ENCODE measurements at regions not wholly inside any gene's neighbourhood (a gene's known extent, or its start where the extent isn't known, plus 50 kb on each side); places are given as distances from the start of the nearest gene placed in this dataset.

DNA sequence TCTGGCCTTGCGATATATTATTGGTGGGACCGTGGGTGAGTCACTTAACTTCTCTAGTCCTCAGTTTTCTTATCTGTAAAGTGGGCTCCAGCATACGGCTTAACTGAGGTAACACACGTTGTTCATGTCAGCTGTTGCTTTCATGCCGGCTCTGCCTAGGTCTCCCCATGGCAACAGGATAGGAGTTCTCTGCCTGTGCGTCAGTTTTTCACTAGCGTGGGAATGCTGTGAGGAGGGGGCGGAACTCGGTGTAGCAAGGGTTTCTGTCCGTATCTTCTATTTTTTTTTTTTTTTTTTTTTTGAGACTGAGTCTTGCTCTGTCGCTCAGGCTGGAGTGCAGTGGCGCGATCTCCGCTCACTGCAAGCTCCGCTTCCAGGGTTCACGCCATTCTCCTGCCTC is 758.5 kb upstream of the RBFOX1 start:
- H3K9me3 ChIP-seq (ENCODE audit: control insufficient read depth, insufficient read depth, low read length) = peaks cover 26% of the 10 kb centered on the region
- no peaks in the 10 kb centered on the region for H3K27me3 ChIP-seq (ENCODE audit: control insufficient read depth, insufficient read depth, low read length)
- no peak overlapping the region for H3K27ac ChIP-seq (ENCODE audit: low read depth, low read length)
- ChIA-PET POLR2A (no interaction called here), CTCF (no interaction called here)
- TF ChIP-seq, protein P1, sequence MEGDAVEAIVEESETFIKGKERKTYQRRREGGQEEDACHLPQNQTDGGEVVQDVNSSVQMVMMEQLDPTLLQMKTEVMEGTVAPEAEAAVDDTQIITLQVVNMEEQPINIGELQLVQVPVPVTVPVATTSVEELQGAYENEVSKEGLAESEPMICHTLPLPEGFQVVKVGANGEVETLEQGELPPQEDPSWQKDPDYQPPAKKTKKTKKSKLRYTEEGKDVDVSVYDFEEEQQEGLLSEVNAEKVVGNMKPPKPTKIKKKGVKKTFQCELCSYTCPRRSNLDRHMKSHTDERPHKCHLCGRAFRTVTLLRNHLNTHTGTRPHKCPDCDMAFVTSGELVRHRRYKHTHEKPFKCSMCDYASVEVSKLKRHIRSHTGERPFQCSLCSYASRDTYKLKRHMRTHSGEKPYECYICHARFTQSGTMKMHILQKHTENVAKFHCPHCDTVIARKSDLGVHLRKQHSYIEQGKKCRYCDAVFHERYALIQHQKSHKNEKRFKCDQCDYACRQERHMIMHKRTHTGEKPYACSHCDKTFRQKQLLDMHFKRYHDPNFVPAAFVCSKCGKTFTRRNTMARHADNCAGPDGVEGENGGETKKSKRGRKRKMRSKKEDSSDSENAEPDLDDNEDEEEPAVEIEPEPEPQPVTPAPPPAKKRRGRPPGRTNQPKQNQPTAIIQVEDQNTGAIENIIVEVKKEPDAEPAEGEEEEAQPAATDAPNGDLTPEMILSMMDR (IDR thresholded peaks at IDR 0.05; ENCODE audit: low read depth, low read length) = no peak
- no peak overlapping the region for H3K4me3 ChIP-seq (ENCODE audit: low read depth, low read length)
- DNase-seq (ENCODE audit: low read depth, low spot score) = no peak

DNA sequence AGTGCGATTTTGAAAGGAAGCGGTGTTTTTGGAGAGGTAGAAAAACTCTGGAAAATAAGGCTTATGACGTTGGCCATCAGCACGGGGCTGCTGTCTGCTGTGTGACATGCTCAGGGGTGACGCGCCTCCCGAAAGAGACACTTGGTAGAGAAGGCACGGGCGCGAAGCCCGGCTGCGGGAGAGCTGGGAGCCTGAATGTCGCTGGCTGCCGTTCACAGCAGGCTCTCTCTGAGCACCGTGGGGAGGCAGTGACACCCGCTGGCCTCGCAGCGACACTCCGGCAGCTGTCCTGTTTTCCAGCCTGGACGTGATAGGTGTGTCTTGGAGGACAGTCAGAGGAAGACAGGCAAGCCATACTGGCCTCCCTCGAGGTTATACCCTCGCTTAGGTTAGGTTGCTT is 759.1 kb upstream of the RBFOX1 start:
- Histone ChIP-seq H3K4me3 (ENCODE audit: low read depth, low read length) (no peak overlapping the region), H3K27me3 (ENCODE audit: control insufficient read depth, insufficient read depth, low read length) (no peaks in the 10 kb centered on the region), H3K9me3 (ENCODE audit: control insufficient read depth, insufficient read depth, low read length) (peaks cover 29% of the 10 kb centered on the region), H3K27ac (ENCODE audit: low read depth, low read length) (no peak overlapping the region)
- DNase-seq (ENCODE audit: low read depth, low spot score) = no peak
- CTCF ChIA-PET = no interaction called here
- TF ChIP-seq, protein P1 (IDR thresholded peaks at IDR 0.05; ENCODE audit: low read depth, low read length) = no peak
- POLR2A ChIA-PET = no interaction called here

DNA sequence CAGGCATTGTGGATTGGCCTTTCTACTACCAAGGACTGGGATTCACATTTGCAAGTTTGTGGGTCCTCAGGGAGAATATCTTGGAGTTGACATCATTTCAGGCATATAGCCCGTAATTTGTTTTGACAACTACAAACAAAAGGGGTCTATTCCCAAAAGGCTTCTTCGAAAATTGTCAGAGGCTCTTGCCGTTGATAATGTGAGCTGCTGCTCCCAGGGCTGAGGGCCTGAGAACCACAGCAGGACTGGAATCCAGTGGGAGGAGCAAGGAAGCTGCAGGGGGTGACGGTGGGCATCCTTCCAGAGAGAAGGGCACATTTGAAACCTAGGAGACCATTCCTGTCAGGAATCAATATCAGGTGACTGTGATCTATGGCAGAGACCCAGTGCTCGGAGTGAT is 761.6 kb upstream of the RBFOX1 start:
- POLR2A ChIA-PET = no interaction called here
- no peak for DNase-seq (ENCODE audit: low read depth, low spot score)
- TF ChIP-seq, protein P1 (IDR thresholded peaks at IDR 0.05; ENCODE audit: low read depth, low read length) = no peak
- CTCF ChIA-PET = no interaction called here
- no peak overlapping the region for H3K4me3 ChIP-seq (ENCODE audit: low read depth, low read length)
- H3K27ac ChIP-seq (ENCODE audit: low read depth, low read length) = no peak overlapping the region
- H3K9me3 ChIP-seq (ENCODE audit: control insufficient read depth, insufficient read depth, low read length) = peaks cover 26% of the 10 kb centered on the region
- H3K27me3 ChIP-seq (ENCODE audit: control insufficient read depth, insufficient read depth, low read length) = no peaks in the 10 kb centered on the region

DNA sequence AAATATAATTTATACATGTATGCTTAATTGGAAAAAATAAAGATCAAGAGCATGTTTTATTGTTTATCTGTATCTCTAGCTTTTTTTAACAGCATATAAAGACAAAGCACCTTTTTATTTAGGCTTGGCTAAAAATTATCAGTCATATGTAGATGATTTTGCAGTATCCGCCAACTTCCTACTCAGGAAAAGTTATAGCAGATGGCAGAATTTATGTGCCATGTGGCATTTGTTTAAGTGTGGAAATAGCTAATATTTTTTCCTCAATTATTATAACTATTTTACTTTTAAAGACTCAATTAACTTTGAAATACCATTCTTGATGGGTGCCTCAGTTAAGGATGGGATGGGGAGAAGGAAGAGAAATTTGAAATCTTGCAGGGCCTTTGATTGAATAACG is 762.1 kb upstream of the RBFOX1 start:
- POLR2A ChIA-PET = no interaction called here
- Histone ChIP-seq H3K4me3 (ENCODE audit: low read depth, low read length) (no peak overlapping the region), H3K27ac (ENCODE audit: low read depth, low read length) (no peak overlapping the region), H3K27me3 (ENCODE audit: control insufficient read depth, insufficient read depth, low read length) (no peaks in the 10 kb centered on the region), H3K9me3 (ENCODE audit: control insufficient read depth, insufficient read depth, low read length) (peaks cover 26% of the 10 kb centered on the region)
- no peak for DNase-seq (ENCODE audit: low read depth, low spot score)
- CTCF ChIA-PET = no interaction called here
- TF ChIP-seq, protein P1 (IDR thresholded peaks at IDR 0.05; ENCODE audit: low read depth, low read length) = no peak

DNA sequence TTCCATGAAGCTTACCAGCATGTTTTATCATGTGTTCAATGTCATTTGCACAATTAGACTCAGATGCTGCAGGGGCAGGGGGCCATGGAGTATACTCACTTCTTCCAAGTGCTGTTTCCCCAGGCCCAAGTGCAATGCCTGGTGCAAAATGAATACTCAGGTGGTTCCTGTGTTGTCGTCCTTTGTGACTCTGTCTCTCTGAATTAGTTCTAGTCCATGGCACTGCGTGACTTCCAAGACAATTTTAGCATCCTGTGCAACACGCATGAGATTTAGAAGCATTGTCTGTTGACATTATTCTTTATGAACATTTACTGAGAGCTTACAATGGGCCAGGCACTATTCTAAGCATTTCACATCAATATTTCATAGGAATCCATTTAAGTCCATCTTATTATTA is 769.7 kb upstream of the RBFOX1 start:
- CTCF ChIA-PET = no interaction called here
- Histone ChIP-seq H3K27ac (ENCODE audit: low read depth, low read length) (no peak overlapping the region), H3K9me3 (ENCODE audit: control insufficient read depth, insufficient read depth, low read length) (peaks cover 7% of the 10 kb centered on the region; the same call in 1 of the 2 replicates), H3K4me3 (ENCODE audit: low read depth, low read length) (no peak overlapping the region), H3K27me3 (ENCODE audit: control insufficient read depth, insufficient read depth, low read length) (no peaks in the 10 kb centered on the region)
- no peak for DNase-seq (ENCODE audit: low read depth, low spot score)
- TF ChIP-seq, protein P1 (IDR thresholded peaks at IDR 0.05; ENCODE audit: low read depth, low read length) = no peak
- POLR2A ChIA-PET = no interaction called here
